Ishikawa (cell line): ENCODE measurements at regions not wholly inside any gene's neighbourhood (a gene's known extent, or its start where the extent isn't known, plus 50 kb on each side); places are given as distances from the start of the nearest gene placed in this dataset.

ENCODE experiments used
- CEBPB ChIP-seq: IDR thresholded peaks from 2 replicates; pipeline ENCODE4 v1.6.1; 2012
- CREB1 ChIP-seq: IDR thresholded peaks from 2 replicates; pipeline ENCODE4 v1.6.1; 2012; ENCODE audit warnings: low read depth
- EGR1 ChIP-seq: IDR thresholded peaks from 2 replicates; pipeline ENCODE4 v1.6.1; 2012
- EP300 ChIP-seq: IDR thresholded peaks from 2 replicates; pipeline ENCODE4 v1.6.1; 2012; ENCODE audit warnings: borderline replicate concordance
- FOXM1 ChIP-seq: IDR thresholded peaks from 2 replicates; pipeline ENCODE4 v1.6.1; 2012; ENCODE audit warnings: low read depth, borderline replicate concordance
- NFIC ChIP-seq: IDR thresholded peaks from 2 replicates; pipeline ENCODE4 v1.6.1; 2012
- RAD21 ChIP-seq: IDR thresholded peaks from 2 replicates; pipeline ENCODE4 v1.6.1; 2012; ENCODE audit warnings: low read depth
- TAF1 ChIP-seq: IDR thresholded peaks from 2 replicates; pipeline ENCODE4 v1.6.1; 2012; ENCODE audit warnings: low read depth, mild to moderate bottlenecking
- TCF12 ChIP-seq: IDR thresholded peaks from 2 replicates; pipeline ENCODE4 v1.6.1; 2012; ENCODE audit warnings: low read depth
- TEAD4 ChIP-seq: IDR thresholded peaks from 2 replicates; pipeline ENCODE4 v1.6.1; 2012
- YY1 ChIP-seq: IDR thresholded peaks from 2 replicates; pipeline ENCODE4 v1.6.1; 2012; ENCODE audit warnings: low read depth
- ZBTB7A ChIP-seq: IDR thresholded peaks from 2 replicates; pipeline ENCODE4 v1.6.1; 2012; ENCODE audit warnings: low read depth
- TF ChIP-seq, protein P1 (sequence below): IDR thresholded peaks from 2 replicates; pipeline ENCODE4 v1.6.1; 2012
- TF ChIP-seq, protein P2 (sequence below): IDR thresholded peaks from 2 replicates; pipeline ENCODE4 v1.6.1; 2012
- TF ChIP-seq, protein P3 (sequence below): IDR thresholded peaks from 2 replicates; pipeline ENCODE4 v1.6.1; 2012; ENCODE audit warnings: low read depth, mild to moderate bottlenecking

DNA sequence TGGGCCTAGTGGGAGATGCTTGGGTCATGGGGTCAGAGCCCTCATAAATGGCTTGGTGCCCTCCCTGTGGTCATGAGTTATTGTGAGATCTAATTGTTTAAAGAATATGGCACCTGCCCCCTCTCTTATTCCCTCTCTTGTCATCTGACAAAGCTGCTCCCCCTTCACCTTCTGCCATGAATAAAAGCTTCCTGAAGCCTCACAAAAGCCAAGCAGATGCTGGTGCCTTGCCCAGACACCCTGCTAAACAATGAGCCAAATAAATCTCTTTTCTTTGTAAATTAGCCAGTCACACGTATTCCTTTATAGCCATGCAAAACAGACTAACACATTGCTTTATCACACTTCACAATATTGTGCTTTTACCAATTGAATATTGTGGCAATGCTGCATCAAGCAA lies 82.8 kb upstream of the PDE4D start:
- TF ChIP-seq TCF12 (no peak), FOXM1 (no peak), CEBPB (no peak), EGR1 (no peak), TEAD4 (no peak), EP300 (no peak), ZBTB7A (no peak), NFIC (no peak), YY1 (no peak), RAD21 (no peak), TAF1 (no peak), CREB1 (no peak)
- TF ChIP-seq, protein P1, sequence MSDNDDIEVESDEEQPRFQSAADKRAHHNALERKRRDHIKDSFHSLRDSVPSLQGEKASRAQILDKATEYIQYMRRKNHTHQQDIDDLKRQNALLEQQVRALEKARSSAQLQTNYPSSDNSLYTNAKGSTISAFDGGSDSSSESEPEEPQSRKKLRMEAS: no peak
- TF ChIP-seq, protein P2, sequence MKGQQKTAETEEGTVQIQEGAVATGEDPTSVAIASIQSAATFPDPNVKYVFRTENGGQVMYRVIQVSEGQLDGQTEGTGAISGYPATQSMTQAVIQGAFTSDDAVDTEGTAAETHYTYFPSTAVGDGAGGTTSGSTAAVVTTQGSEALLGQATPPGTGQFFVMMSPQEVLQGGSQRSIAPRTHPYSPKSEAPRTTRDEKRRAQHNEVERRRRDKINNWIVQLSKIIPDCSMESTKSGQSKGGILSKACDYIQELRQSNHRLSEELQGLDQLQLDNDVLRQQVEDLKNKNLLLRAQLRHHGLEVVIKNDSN: no peak
- TF ChIP-seq, protein P3, sequence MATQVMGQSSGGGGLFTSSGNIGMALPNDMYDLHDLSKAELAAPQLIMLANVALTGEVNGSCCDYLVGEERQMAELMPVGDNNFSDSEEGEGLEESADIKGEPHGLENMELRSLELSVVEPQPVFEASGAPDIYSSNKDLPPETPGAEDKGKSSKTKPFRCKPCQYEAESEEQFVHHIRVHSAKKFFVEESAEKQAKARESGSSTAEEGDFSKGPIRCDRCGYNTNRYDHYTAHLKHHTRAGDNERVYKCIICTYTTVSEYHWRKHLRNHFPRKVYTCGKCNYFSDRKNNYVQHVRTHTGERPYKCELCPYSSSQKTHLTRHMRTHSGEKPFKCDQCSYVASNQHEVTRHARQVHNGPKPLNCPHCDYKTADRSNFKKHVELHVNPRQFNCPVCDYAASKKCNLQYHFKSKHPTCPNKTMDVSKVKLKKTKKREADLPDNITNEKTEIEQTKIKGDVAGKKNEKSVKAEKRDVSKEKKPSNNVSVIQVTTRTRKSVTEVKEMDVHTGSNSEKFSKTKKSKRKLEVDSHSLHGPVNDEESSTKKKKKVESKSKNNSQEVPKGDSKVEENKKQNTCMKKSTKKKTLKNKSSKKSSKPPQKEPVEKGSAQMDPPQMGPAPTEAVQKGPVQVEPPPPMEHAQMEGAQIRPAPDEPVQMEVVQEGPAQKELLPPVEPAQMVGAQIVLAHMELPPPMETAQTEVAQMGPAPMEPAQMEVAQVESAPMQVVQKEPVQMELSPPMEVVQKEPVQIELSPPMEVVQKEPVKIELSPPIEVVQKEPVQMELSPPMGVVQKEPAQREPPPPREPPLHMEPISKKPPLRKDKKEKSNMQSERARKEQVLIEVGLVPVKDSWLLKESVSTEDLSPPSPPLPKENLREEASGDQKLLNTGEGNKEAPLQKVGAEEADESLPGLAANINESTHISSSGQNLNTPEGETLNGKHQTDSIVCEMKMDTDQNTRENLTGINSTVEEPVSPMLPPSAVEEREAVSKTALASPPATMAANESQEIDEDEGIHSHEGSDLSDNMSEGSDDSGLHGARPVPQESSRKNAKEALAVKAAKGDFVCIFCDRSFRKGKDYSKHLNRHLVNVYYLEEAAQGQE: no peak

DNA sequence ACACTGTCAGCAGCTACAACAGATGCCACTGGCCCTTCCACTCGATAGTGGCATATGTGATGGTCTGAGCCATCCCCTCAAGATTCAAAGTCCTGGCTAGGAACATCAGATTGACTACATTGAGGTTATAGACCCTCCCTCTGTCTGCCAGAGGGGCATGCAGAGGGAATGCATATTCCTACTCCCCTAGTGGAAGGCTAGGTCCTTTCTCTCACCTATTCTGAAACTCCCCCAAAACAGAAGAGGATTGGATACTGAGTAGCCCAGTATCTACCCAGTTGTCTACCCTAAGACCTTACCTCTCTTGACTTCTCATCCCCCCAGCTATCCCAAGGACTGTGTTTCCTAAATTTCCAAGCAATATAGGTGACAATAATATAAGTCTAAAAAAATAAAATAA lies 78.5 kb upstream of the PDE4D start:
- TF ChIP-seq CEBPB (no peak), TAF1 (no peak), ZBTB7A (no peak), EP300 (no peak)
- TF ChIP-seq, protein P3: no peak

DNA sequence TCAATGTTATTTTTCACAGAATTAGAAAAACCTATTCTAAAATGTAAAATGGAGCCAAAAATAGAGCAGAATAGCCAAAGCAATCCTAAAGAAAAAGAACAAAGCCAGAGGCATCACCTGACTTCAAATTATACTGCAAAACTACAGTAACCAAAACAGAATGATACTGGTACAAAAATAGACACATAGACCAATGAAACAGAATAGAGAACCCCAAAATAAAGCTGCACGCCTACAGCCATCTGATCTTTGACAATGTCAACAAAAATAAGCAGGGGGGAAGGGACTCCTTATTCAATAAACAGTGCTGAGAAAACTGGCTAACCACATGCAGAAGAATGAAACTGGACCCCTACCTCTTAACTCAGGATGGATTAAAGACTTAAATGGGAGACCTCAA lies 65.8 kb upstream of the PDE4D start:
- TF ChIP-seq TAF1 (no peak), RAD21 (no peak), CEBPB (no peak)

DNA sequence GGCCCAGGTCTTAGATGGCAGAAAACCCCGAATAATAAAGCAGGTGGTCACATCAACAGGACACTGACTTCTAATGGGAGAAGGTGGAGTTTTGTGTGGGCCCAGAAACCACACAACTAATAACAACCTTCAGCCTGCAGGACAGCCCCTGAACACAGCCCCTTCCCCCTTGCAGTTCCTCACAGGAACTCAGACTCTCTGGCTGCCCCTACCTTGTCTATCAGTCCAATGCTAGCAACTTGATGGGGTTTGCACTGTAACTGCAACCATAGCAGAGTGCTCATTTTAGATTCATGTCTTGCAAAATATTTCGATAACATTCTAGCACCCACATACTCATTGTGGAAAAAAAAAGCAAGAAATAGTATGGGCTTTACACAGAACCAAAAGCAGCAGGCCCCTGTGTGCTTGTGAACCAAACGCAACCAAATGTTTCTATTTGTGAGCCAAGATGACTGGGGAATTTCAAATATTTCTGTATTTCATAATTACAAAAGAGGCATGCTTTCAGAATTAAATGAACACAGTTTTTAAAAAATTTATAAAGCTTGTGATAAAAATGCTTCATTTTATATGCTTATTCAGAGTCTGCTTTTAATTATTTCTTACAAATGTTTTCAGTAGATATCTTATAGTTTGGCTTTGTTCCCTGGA lies 62.7 kb upstream of the PDE4D start:
- TF ChIP-seq EP300 (no peak), FOXM1 (no peak), NFIC (no peak), CREB1 (no peak), EGR1 (no peak), TEAD4 (no peak), CEBPB (no peak), TAF1 (no peak), YY1 (no peak), ZBTB7A (no peak), TCF12 (no peak), RAD21 (no peak)
- TF ChIP-seq, protein P1: no peak
- TF ChIP-seq, protein P2: no peak
- TF ChIP-seq, protein P3: no peak

DNA sequence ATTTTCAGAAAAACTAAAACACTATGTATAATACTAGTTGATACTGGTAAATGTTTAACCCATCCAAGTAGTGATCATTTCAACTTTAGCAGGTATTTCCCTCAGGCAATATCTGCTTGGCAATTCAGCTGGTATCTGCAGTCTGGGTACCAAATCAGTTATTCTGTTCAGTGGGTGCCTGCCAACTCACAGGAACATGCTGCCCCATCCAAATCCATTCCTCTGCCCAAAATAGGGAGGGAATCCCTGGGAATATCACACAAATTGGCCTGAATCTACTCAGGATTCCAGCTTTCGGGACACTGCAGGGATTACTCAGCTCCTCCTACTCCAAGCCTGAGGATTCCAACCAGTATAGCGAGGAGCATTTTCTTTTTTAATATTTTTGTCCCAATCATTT lies 61.7 kb upstream of the PDE4D start:
- TF ChIP-seq YY1: no peak
- TF ChIP-seq, protein P3: no peak
- TF ChIP-seq, protein P2: no peak
- TF ChIP-seq CREB1: no peak
- TF ChIP-seq CEBPB: no peak
- no peak for TF ChIP-seq TEAD4
